GM18873 (cell line): ENCODE measurements at regions not wholly inside any gene's neighbourhood (a gene's known extent, or its start where the extent isn't known, plus 50 kb on each side); places are given as distances from the start of the nearest gene placed in this dataset.

ENCODE experiments used
- ATAC-seq: cut with Tn5 transposase; IDR thresholded peaks from one replicate; pipeline ENCODE4 v1.9.1; 2021; ENCODE audit warnings: mild to moderate bottlenecking, moderate library complexity, moderate number of reproducible peaks; ENCODE audit not compliant: unreplicated experiment, low FRiP score

DNA sequence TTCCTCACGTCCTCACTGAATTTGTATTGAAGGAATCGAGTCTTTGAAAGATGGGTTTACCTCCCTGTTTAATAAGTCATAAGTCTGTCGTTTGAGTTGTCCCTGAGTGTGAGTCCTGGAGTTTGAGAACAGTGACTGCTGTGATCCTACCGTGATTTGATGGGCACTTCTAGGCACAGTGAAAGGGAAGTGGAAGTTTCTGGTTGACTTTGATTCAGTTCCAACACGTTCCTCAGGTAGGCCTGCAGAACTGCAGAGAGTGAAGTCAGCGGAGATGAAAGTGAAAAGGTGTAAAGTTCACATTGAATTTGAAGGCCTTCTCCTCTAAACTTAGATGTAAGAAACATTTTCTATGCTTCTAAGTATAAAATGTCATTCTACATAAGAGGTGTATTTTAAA, 52.9 kb upstream of the ACKR3 start:
- ATAC-seq = no peak

DNA sequence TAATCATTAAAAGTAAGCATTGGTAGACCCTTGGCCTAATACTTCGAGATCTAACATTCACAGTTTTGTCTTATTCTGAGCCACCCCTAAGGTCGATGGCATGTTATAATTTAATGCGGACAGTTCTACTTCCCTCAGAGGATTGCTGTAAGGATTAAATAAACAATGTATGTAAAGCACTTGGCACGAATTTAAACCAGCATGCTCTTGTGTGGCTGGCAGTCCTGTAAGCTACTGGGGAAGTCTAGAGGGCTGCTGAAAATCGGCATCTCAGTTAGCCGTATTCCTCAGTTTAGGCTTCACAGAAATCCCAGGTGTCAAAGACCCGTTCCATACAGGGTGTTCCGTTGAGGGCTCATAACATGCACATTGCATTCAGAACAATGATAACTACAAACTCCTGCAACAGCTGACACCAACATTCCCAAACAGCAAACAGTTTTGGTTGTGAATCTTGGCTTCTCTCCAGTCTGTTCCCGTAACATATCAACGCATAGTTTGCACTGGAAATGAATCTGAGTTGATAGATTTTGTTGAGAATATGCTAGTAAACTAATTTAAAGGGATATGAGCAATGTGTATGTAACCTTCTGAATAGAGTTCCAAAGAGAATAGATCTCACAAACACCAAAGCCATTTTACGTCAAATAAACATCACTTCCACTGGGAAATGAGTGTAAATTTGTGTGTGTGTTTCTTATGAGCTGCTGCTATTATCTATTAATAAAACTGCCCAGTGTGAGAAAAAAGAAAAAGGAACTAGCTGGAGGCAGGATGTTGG, 52.2 kb upstream of the ACKR3 start:
- ATAC-seq = no peak
